ENCODE measurements at regions not wholly inside any gene's neighbourhood (a gene's known extent, or its start where the extent isn't known, plus 50 kb on each side); places are given as distances from the start of the nearest gene placed in this dataset.

- Histone ChIP-seq H3K4me1 (ENCODE audit: insufficient read depth, low read length) (no peaks in the 10 kb centered on the region), H3K4me3 (ENCODE audit: low read length) (no peak overlapping the region), H3K36me3 (ENCODE audit: insufficient read depth, low read length) (no peaks in the 10 kb centered on the region), H3K27ac (ENCODE audit: low read depth, low read length) (no peak overlapping the region), H3K9me3 (ENCODE audit: low read length) (no peaks in the 10 kb centered on the region), H3K27me3 (ENCODE audit: insufficient read depth, low read length, poor library complexity, severe bottlenecking) (no peaks in the 10 kb centered on the region)
- no peak for DNase-seq
- peaks cover 0 to 5% (median 2%) of the 10 kb centered on the region in 5 donors for H3K9me3 Mint-ChIP-seq
- no peaks in the 10 kb centered on the region for H3K27me3 Mint-ChIP-seq
- no peak overlapping the region for H3K4me3 Mint-ChIP-seq
- no peak overlapping the region for H3K27ac Mint-ChIP-seq
- POLR2A ChIA-PET = no interaction called here
- H3K36me3 Mint-ChIP-seq = no peaks in the 10 kb centered on the region
- H3K4me1 Mint-ChIP-seq = no peaks in the 10 kb centered on the region
- CTCF ChIA-PET = no interaction called here
These were observed 1302.0 kb downstream of the KCNT2 start for GRCh38 chr1:195306281-195306680.

GRCh38 chr1:195294911-195295310, 1313.3 kb downstream of the KCNT2 start:
- H3K4me3 Mint-ChIP-seq = no peak overlapping the region
- no peak overlapping the region for H3K27ac Mint-ChIP-seq
- H3K27me3 Mint-ChIP-seq = no peaks in the 10 kb centered on the region
- Histone ChIP-seq H3K36me3 (ENCODE audit: insufficient read depth, low read length) (no peaks in the 10 kb centered on the region), H3K4me1 (ENCODE audit: insufficient read depth, low read length) (no peaks in the 10 kb centered on the region), H3K27me3 (ENCODE audit: insufficient read depth, low read length, poor library complexity, severe bottlenecking) (no peaks in the 10 kb centered on the region), H3K27ac (ENCODE audit: low read depth, low read length) (no peak overlapping the region), H3K4me3 (ENCODE audit: low read length) (no peak overlapping the region), H3K9me3 (ENCODE audit: low read length) (no peaks in the 10 kb centered on the region)
- H3K4me1 Mint-ChIP-seq = no peaks in the 10 kb centered on the region
- ChIA-PET CTCF (no interaction called here), POLR2A (no interaction called here)
- DNase-seq = no peak
- peaks cover 0 to 3% (median 0%) of the 10 kb centered on the region in 5 donors for H3K9me3 Mint-ChIP-seq
- no peaks in the 10 kb centered on the region for H3K36me3 Mint-ChIP-seq

GRCh38 chr1:195278644-195279043, 1329.6 kb downstream of the KCNT2 start:
- Mint-ChIP-seq H3K27me3 (no peaks in the 10 kb centered on the region), H3K4me3 (no peak overlapping the region), H3K9me3 (no peaks in the 10 kb centered on the region), H3K27ac (no peak overlapping the region), H3K36me3 (no peaks in the 10 kb centered on the region), H3K4me1 (no peaks in the 10 kb centered on the region)
- CTCF ChIA-PET = no interaction called here
- Histone ChIP-seq H3K9me3 (ENCODE audit: low read length) (no peaks in the 10 kb centered on the region), H3K27me3 (ENCODE audit: insufficient read depth, low read length, poor library complexity, severe bottlenecking) (no peaks in the 10 kb centered on the region), H3K4me1 (ENCODE audit: insufficient read depth, low read length) (no peaks in the 10 kb centered on the region), H3K27ac (ENCODE audit: low read depth, low read length) (no peak overlapping the region), H3K4me3 (ENCODE audit: low read length) (no peak overlapping the region), H3K36me3 (ENCODE audit: insufficient read depth, low read length) (no peaks in the 10 kb centered on the region)
- no peak for DNase-seq
- POLR2A ChIA-PET = no interaction called here

- Histone ChIP-seq H3K9me3 (ENCODE audit: low read length) (no peaks in the 10 kb centered on the region), H3K36me3 (ENCODE audit: insufficient read depth, low read length) (no peaks in the 10 kb centered on the region), H3K4me3 (ENCODE audit: low read length) (no peak overlapping the region), H3K4me1 (ENCODE audit: insufficient read depth, low read length) (no peaks in the 10 kb centered on the region), H3K27ac (ENCODE audit: low read depth, low read length) (no peak overlapping the region), H3K27me3 (ENCODE audit: insufficient read depth, low read length, poor library complexity, severe bottlenecking) (no peaks in the 10 kb centered on the region)
- Mint-ChIP-seq H3K27me3 (no peaks in the 10 kb centered on the region), H3K27ac (no peak overlapping the region), H3K4me3 (no peak overlapping the region), H3K4me1 (no peaks in the 10 kb centered on the region), H3K36me3 (no peaks in the 10 kb centered on the region), H3K9me3 (peaks cover 0 to 2% (median 0%) of the 10 kb centered on the region in 5 donors)
- ChIA-PET CTCF (no interaction called here), POLR2A (no interaction called here)
- DNase-seq = no peak
These were observed 1332.5 kb downstream of the KCNT2 start for GRCh38 chr1:195275710-195276109.

GRCh38 chr1:195251900-195252299, 1356.3 kb downstream of the KCNT2 start:
- Histone ChIP-seq H3K36me3 (ENCODE audit: insufficient read depth, low read length) (no peaks in the 10 kb centered on the region), H3K4me1 (ENCODE audit: insufficient read depth, low read length) (no peaks in the 10 kb centered on the region), H3K4me3 (ENCODE audit: low read length) (no peak overlapping the region), H3K27me3 (ENCODE audit: insufficient read depth, low read length, poor library complexity, severe bottlenecking) (no peaks in the 10 kb centered on the region), H3K9me3 (ENCODE audit: low read length) (no peaks in the 10 kb centered on the region), H3K27ac (ENCODE audit: low read depth, low read length) (no peak overlapping the region)
- ChIA-PET POLR2A (no interaction called here), CTCF (no interaction called here)
- no peak overlapping the region for H3K27ac Mint-ChIP-seq
- no peaks in the 10 kb centered on the region for H3K36me3 Mint-ChIP-seq
- H3K9me3 Mint-ChIP-seq = no peaks in the 10 kb centered on the region
- DNase-seq = no peak
- H3K27me3 Mint-ChIP-seq = no peaks in the 10 kb centered on the region
- no peak overlapping the region for H3K4me3 Mint-ChIP-seq
- H3K4me1 Mint-ChIP-seq = no peaks in the 10 kb centered on the region

GRCh38 chr1:195243492-195243891, 1364.7 kb downstream of the KCNT2 start:
- Histone ChIP-seq H3K27me3 (ENCODE audit: insufficient read depth, low read length, poor library complexity, severe bottlenecking) (no peaks in the 10 kb centered on the region), H3K4me3 (ENCODE audit: low read length) (no peak overlapping the region), H3K27ac (ENCODE audit: low read depth, low read length) (no peak overlapping the region), H3K36me3 (ENCODE audit: insufficient read depth, low read length) (no peaks in the 10 kb centered on the region), H3K4me1 (ENCODE audit: insufficient read depth, low read length) (no peaks in the 10 kb centered on the region), H3K9me3 (ENCODE audit: low read length) (no peaks in the 10 kb centered on the region)
- Mint-ChIP-seq H3K27me3 (no peaks in the 10 kb centered on the region), H3K4me1 (no peaks in the 10 kb centered on the region), H3K9me3 (no peaks in the 10 kb centered on the region), H3K4me3 (no peak overlapping the region), H3K36me3 (no peaks in the 10 kb centered on the region), H3K27ac (no peak overlapping the region)
- no peak for DNase-seq
- ChIA-PET CTCF (no interaction called here), POLR2A (no interaction called here)

GRCh38 chr1:195241066-195241465, 1367.2 kb downstream of the KCNT2 start:
- no peak for DNase-seq
- H3K27me3 Mint-ChIP-seq = no peaks in the 10 kb centered on the region

GRCh38 chr1:195238313-195238712, 1369.9 kb downstream of the KCNT2 start:
- DNase-seq = no peak
- no peaks in the 10 kb centered on the region for H3K27me3 Mint-ChIP-seq
- CTCF ChIA-PET = no interaction called here

More at GRCh38 chr1:195241066-195241465, 1367.2 kb downstream of the KCNT2 start:
- CTCF ChIA-PET = no interaction called here
- Histone ChIP-seq H3K36me3 (ENCODE audit: insufficient read depth, low read length) (no peaks in the 10 kb centered on the region), H3K4me1 (ENCODE audit: insufficient read depth, low read length) (no peaks in the 10 kb centered on the region), H3K9me3 (ENCODE audit: low read length) (no peaks in the 10 kb centered on the region), H3K27ac (ENCODE audit: low read depth, low read length) (no peak overlapping the region), H3K4me3 (ENCODE audit: low read length) (no peak overlapping the region), H3K27me3 (ENCODE audit: insufficient read depth, low read length, poor library complexity, severe bottlenecking) (no peaks in the 10 kb centered on the region)
- Mint-ChIP-seq H3K36me3 (no peaks in the 10 kb centered on the region), H3K4me1 (no peaks in the 10 kb centered on the region), H3K27ac (no peak overlapping the region), H3K9me3 (no peaks in the 10 kb centered on the region), H3K4me3 (no peak overlapping the region)
- POLR2A ChIA-PET = no interaction called here

More at GRCh38 chr1:195238313-195238712, 1369.9 kb downstream of the KCNT2 start:
- H3K9me3 Mint-ChIP-seq = no peaks in the 10 kb centered on the region
- Histone ChIP-seq H3K9me3 (ENCODE audit: low read length) (no peaks in the 10 kb centered on the region), H3K36me3 (ENCODE audit: insufficient read depth, low read length) (no peaks in the 10 kb centered on the region), H3K27ac (ENCODE audit: low read depth, low read length) (no peak overlapping the region), H3K4me1 (ENCODE audit: insufficient read depth, low read length) (no peaks in the 10 kb centered on the region), H3K4me3 (ENCODE audit: low read length) (no peak overlapping the region), H3K27me3 (ENCODE audit: insufficient read depth, low read length, poor library complexity, severe bottlenecking) (no peaks in the 10 kb centered on the region)
- H3K36me3 Mint-ChIP-seq = no peaks in the 10 kb centered on the region
- no peak overlapping the region for H3K27ac Mint-ChIP-seq
- POLR2A ChIA-PET = no interaction called here
- no peaks in the 10 kb centered on the region for H3K4me1 Mint-ChIP-seq
- H3K4me3 Mint-ChIP-seq = no peak overlapping the region
